Panc1 (cell line): ENCODE measurements at regions not wholly inside any gene's neighbourhood (a gene's known extent, or its start where the extent isn't known, plus 50 kb on each side); places are given as distances from the start of the nearest gene placed in this dataset.

Source experiments
- REST ChIP-seq, 2 experiments: IDR thresholded peaks; 2 replicates each; pipeline ENCODE4 v1.6.1; 2011 to 2012; ENCODE audit warnings: low read depth in 2 of 2, control low read depth in 1 of 2, low read length in 1 of 2, mild to moderate bottlenecking in 1 of 2, moderate library complexity in 1 of 2; ENCODE audit not compliant: insufficient read depth in 1 of 2
- TF ChIP-seq, protein P1 (sequence below): fragments of 450-650 bp; IDR thresholded peaks from 2 replicates; pipeline ENCODE4 v1.5.1; 2017; ENCODE audit warnings: mild to moderate bottlenecking

- TF ChIP-seq REST (IDR thresholded peaks at IDR 0.05; ENCODE audit: insufficient read depth in 1 of 2, low read depth in 2 of 2, low read length in 1 of 2) = no peak
- TF ChIP-seq, protein P1, sequence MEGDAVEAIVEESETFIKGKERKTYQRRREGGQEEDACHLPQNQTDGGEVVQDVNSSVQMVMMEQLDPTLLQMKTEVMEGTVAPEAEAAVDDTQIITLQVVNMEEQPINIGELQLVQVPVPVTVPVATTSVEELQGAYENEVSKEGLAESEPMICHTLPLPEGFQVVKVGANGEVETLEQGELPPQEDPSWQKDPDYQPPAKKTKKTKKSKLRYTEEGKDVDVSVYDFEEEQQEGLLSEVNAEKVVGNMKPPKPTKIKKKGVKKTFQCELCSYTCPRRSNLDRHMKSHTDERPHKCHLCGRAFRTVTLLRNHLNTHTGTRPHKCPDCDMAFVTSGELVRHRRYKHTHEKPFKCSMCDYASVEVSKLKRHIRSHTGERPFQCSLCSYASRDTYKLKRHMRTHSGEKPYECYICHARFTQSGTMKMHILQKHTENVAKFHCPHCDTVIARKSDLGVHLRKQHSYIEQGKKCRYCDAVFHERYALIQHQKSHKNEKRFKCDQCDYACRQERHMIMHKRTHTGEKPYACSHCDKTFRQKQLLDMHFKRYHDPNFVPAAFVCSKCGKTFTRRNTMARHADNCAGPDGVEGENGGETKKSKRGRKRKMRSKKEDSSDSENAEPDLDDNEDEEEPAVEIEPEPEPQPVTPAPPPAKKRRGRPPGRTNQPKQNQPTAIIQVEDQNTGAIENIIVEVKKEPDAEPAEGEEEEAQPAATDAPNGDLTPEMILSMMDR = no peak
These were observed 610.6 kb downstream of the PLCL1 start for GRCh38 chr2:198414976-198415375.
